IMR-90 (cell line): ENCODE measurements at regions not wholly inside any gene's neighbourhood (a gene's known extent, or its start where the extent isn't known, plus 50 kb on each side); places are given as distances from the start of the nearest gene placed in this dataset.

Source experiments
- FOS ChIP-seq: fragments of 150-350 bp; IDR thresholded peaks from 2 replicates; pipeline ENCODE4 v1.6.1; 2016; ENCODE audit warnings: low read depth, low read length
- MAZ ChIP-seq: IDR thresholded peaks from 2 replicates; pipeline ENCODE4 v1.6.1; 2012; ENCODE audit warnings: low read depth, mild to moderate bottlenecking, low read length, improper control_type of control experiment, moderate library complexity, borderline replicate concordance
- POLR2A ChIP-seq: IDR thresholded peaks from 2 replicates; pipeline ENCODE4 v1.6.1; 2012; ENCODE audit warnings: mild to moderate bottlenecking, low read depth, low read length
- RAD21 ChIP-seq: IDR thresholded peaks from 2 replicates; pipeline ENCODE4 v1.6.1; 2012; ENCODE audit warnings: low read length, improper control_type of control experiment
- RCOR1 ChIP-seq: IDR thresholded peaks from 2 replicates; pipeline ENCODE4 v1.6.1; 2012; ENCODE audit warnings: mild to moderate bottlenecking, low read length, improper control_type of control experiment; ENCODE audit not compliant: insufficient replicate concordance
- TF ChIP-seq, protein P1 (sequence below): conservative IDR thresholded peaks from 2 replicates; pipeline ENCODE4 v1.5.1; 2012; ENCODE audit warnings: mild to moderate bottlenecking, low read depth, low read length, improper control_type of control experiment

- TF ChIP-seq POLR2A (no peak), RCOR1 (no peak), RAD21 (no peak), MAZ (no peak), FOS (no peak)
- TF ChIP-seq, protein P1, sequence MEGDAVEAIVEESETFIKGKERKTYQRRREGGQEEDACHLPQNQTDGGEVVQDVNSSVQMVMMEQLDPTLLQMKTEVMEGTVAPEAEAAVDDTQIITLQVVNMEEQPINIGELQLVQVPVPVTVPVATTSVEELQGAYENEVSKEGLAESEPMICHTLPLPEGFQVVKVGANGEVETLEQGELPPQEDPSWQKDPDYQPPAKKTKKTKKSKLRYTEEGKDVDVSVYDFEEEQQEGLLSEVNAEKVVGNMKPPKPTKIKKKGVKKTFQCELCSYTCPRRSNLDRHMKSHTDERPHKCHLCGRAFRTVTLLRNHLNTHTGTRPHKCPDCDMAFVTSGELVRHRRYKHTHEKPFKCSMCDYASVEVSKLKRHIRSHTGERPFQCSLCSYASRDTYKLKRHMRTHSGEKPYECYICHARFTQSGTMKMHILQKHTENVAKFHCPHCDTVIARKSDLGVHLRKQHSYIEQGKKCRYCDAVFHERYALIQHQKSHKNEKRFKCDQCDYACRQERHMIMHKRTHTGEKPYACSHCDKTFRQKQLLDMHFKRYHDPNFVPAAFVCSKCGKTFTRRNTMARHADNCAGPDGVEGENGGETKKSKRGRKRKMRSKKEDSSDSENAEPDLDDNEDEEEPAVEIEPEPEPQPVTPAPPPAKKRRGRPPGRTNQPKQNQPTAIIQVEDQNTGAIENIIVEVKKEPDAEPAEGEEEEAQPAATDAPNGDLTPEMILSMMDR = no peak
Observed at GRCh38 chr5:158283397-158283796, 424.5 kb upstream of the CLINT1 start.
